HuH-7 (cell line): ENCODE measurements at regions not wholly inside any gene's neighbourhood (a gene's known extent, or its start where the extent isn't known, plus 50 kb on each side); places are given as distances from the start of the nearest gene placed in this dataset.

Experiments used
- DNase-seq: peaks from one replicate; pipeline ENCODE4 v3.0.0; 2011; ENCODE audit warnings: low spot score

DNA sequence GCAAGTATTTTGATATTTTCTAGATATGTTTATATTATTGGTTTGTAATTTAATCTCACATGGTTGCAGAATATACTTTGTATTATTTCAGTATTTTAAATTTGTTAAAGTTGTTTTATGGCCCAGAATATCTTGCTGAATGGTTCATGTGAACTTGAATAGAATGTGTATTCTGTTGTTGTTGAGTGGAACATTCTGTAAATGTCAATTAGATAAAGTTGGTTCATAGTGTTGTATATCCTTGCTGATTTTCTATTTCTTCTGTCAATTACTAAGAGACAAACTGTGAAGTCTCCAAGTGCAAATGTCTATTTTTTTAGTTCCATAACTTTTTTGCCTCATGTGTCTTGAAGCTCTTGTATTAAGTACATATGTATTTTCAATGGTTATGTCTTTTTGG lies 411.7 kb downstream of the NPIPA7 start:
- no peak for DNase-seq

DNA sequence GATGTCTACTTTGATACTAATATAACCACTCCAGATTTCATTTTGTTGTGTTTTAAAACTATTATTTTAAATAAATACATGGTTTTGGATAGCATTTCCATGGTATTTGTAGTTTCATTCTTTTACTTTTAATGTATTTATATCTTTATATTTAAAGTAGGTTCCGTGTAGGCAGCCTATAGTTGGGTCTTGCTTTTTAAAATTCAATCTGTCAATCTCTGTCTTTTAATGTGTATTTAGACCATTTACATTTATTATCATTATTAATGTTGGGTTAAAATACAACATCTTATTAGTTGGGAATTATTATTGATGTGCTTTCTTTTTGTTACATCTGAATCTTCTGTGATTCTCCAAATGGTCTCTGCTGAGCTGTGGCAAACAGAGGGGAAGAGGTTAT lies 412.1 kb downstream of the NPIPA7 start:
- DNase-seq, result no peak

GRCh38 chr16:16797239-16797638 lies 418.3 kb downstream of the NPIPA7 start:
- DNase-seq, result no peak

DNA sequence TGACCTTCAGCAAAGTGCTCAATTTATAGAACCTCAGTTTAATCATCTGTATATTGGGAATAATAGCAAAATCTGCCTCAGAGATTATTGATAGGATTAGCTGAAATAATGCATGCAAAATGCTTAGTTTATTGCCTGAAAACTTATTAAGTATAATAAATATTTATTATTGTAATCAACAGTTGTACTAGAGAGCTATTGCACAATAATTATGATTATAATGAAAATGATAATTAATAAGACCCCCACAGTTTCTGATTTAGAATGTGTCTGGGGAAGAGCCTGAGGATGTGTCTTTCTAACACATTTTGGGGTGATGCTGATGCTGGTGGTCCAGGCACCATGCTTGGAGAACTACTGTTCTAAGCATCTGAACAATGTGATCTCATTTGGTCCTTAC lies 419.6 kb downstream of the NPIPA7 start:
- no peak for DNase-seq

- no peak for DNase-seq
Observed at GRCh38 chr16:16805809-16806208, 426.9 kb downstream of the NPIPA7 start.

DNA sequence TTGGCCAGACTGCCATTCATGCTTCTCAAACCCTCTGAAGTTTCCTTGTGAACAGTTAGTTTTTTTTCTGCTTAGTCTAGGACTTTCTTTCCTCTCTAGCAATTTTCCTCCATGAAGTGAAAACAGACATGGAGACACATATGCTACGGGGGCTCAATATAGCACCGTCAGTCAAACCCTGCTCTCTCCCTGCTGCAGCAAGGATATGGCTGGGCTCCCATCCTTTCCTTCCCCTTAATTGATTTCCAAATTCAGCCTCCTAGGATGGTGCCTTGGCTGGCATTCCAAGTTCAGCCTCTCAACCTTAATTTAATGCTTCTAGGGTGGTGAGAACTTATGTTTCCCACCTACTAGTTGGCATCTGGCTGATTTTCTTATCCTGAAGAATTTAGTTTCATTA lies 436.7 kb downstream of the NPIPA7 start:
- no peak for DNase-seq

GRCh38 chr16:16817196-16817595 lies 438.3 kb downstream of the NPIPA7 start:
- no peak for DNase-seq

- DNase-seq, result no peak
Observed at GRCh38 chr16:16821261-16821660, 442.3 kb downstream of the NPIPA7 start.

- DNase-seq, result no peak
Observed at GRCh38 chr16:16828913-16829398, 450.0 kb downstream of the NPIPA7 start.

- no peak for DNase-seq
Observed at GRCh38 chr16:16830401-16830800, 451.5 kb downstream of the NPIPA7 start.

GRCh38 chr16:16830973-16831372 lies 452.0 kb downstream of the NPIPA7 start:
- DNase-seq, result no peak

DNA sequence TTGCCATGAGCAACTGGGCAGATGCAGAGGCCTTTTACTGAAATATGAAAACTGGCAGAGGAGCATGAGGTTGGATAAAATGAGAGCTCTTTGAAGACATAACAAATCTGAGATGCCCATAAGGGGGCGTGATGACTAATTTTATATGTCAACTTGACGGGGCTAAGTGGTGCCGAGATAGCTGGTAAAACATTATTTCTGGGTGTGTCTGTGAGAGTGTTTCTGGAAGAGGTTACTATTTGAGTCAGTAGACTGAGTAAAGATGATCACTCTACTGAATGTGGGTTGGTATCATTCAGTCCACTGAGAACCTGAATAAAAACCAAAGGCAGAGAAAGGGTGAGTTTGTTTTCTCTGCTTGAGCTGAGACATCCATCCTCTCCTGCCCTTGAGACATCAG lies 454.2 kb downstream of the NPIPA7 start:
- DNase-seq, result no peak

DNA sequence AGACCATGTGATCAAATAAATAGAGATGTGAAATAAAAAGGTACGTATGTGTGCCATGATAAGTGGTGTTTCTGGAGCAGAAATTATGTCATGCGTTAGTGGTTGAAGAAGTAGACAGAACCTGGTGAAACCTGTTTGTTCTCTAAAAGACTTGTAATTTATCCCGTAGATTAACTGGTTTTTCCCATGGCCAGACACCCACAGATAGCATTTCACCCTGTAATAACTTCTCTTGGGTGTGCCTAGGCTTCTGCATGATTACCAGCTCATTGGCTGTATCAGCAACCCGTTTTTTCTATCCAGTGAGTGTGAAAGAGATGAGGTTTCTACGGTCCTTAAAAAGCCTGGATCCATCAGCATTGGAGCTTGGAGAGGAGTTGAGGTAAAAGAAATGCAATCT lies 471.3 kb downstream of the NPIPA7 start:
- DNase-seq, result no peak

GRCh38 chr16:16857012-16857411 lies 478.1 kb downstream of the NPIPA7 start:
- no peak for DNase-seq

DNA sequence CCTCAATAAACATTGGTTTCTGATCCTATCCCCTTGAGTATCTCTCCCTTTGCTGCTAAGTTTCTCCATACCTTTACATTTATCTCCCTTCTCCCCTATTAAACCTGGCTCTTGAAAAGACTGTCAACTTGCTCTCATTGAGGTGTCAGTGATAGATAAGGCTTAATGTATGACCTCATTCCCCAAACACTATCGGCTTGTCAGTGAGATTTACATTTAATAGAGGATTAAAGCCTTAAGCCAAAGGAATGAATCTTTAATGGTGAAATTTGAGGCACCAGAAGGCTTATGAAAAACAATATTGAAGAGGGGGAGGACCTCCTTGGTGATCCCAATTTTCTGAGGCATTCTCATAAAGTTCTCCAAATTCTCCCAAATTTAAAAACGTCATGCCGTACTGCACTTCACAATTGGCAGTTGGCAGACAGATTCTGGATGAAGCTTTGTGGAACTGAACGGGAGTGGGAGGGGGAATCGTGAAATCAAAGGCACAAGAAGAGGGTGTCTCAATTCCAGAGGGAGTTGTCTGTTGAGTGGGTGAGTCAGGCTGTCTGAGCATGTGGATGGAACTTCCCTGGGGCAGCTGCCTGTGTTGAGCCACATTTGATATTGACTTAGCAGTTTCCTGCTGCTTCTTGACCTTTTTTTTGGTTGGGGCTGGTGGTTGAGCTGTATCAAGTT lies 478.8 kb downstream of the NPIPA7 start:
- no peak for DNase-seq

- DNase-seq, result peak; percentile 46
Observed at GRCh38 chr16:16861546-16861945, 482.6 kb downstream of the NPIPA7 start.

DNA sequence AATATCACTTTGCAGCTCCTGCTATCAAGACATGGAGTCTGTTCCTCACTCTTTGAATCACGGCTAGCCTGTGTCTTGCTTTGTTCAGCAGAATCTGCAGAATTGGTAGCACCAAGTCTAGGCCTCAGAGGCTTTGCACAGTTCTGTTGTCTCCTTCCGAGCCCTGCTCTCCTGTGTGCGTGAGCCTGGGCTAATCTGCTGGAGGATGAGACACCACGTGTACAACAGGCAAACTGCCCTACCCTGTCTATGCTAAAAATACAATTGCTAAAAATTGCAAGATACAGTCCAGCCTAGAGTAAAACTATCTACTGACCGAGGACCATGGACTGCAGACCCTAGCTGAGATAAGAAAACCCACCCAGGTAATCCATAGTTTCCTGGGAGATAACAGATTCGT lies 484.7 kb downstream of the NPIPA7 start:
- no peak for DNase-seq

DNA sequence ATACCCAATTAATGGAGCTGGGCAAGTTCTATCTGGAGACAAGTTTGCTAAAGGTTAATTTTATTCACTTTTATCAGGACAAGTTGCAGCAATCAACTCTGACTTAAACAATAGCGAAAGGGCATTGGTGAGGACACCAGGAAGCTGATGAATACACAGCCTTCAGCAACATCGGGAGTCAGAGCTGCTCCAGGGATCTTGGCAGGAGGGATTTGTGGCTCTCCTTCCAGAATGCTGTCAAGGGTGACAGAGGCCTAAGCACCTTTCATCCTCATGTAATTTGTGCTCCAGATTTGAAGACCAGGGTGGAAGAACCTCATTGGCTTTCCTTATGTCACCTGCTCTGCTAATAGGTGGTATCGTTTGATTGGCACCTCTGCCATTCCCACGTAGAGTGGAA lies 485.6 kb downstream of the NPIPA7 start:
- DNase-seq, result no peak

DNA sequence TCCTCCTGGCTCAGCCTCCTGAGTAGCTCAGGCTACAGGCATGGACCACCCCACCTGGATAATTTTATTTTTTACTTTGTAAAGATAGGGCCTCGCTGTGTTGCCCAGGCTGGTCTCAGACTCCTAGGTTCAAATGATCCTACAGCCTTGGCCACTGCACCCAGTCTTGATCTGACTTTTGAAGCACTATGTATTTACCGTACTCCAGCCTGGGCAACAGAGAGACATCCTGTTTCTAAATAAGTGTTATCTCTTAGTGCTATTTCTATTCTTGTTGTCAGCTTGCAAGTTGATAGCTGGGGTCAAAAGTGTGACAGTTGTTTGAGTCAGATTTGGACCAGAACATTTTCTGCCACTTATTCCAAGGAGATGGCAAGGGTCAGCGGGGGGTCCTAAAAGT lies 486.4 kb downstream of the NPIPA7 start:
- DNase-seq, result no peak

DNA sequence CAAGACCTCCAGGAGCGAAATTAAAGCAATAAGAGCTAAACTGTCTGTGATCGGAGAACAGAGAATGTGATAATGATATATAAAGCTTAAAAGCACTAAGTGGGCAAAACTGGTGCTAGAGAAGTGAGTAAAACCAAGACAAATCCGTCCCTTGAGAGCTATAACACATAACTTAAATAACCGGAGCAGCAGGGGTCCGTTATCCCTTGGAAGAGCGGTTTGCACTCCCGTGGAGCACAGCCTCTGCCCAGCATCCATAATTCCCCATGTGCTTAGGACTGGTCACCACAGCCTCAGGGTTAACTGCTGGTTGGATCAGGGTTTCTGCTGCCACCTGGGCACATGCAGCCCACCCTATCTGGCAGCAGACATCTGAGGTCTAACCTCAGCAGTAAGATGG lies 489.0 kb downstream of the NPIPA7 start:
- DNase-seq, result no peak

GRCh38 chr16:16868727-16869126 lies 489.8 kb downstream of the NPIPA7 start:
- DNase-seq, result no peak

- DNase-seq, result no peak
Observed at GRCh38 chr16:16869746-16870145, 490.8 kb downstream of the NPIPA7 start.

GRCh38 chr16:16871196-16871595 lies 492.3 kb downstream of the NPIPA7 start:
- DNase-seq, result no peak

DNA sequence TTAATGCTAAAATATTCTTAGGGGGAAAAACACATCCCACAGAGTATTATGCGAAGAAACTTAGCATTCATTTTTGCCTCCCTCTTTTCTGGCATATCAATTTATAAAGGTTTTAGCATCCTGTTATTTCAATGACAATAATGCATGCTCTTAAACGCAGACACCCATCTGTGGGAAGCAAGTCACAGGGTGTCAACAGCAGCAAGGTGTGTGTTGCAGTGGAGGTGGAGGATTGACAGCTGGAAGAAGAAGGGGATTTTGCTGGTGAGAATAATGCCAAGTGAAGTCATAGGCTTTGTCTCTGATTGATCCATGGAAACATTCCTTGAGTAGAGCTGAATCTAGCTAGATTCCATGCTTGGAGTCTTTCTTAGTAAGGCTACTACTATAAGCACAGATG lies 498.1 kb downstream of the NPIPA7 start:
- DNase-seq, result no peak
